Peyer's patch (tissue), 4 donors: ENCODE measurements at regions not wholly inside any gene's neighbourhood (a gene's known extent, or its start where the extent isn't known, plus 50 kb on each side); places are given as distances from the start of the nearest gene placed in this dataset.

Experiments
- POLR2A ChIP-seq, 2 donors: fragments of 450-650 bp; IDR thresholded peaks; one replicate each; pipeline ENCODE4 v1.5.1; 2017; ENCODE audit warnings: antibody characterized with exemption in 2 of 2, mild to moderate bottlenecking in 2 of 2, moderate library complexity in 2 of 2
- TF ChIP-seq, protein P1 (sequence below), 6 experiments: fragments of 450-650 bp in 4 of 6; fragments of 200-600 bp in 2 of 6; sonication (generic) in 1 of 6; IDR thresholded peaks; one replicate each; pipeline ENCODE4 v1.5.1; 2017 to 2019; ENCODE audit warnings: antibody characterized with exemption in 6 of 6, mild to moderate bottlenecking in 3 of 6, moderate library complexity in 1 of 6

DNA sequence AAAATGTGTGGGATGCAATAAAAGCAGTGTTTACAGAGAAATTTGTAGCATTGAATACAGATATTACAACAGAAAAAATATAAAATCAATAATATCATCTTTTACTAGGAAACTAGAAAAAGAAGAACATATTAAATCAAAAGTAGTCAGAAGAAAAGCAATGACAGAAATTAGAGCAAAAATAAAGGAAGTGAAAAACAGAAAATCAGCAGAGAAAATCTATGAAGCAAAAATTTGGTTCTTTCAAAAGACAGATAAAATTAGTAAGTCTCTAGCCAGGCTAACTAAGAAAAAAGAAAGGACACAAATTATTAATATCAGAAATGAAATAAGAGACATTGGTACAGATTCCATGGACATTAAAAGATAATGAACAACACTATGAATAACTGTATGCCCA, 212.0 kb upstream of the MGAT5 start:
- TF ChIP-seq, protein P1, sequence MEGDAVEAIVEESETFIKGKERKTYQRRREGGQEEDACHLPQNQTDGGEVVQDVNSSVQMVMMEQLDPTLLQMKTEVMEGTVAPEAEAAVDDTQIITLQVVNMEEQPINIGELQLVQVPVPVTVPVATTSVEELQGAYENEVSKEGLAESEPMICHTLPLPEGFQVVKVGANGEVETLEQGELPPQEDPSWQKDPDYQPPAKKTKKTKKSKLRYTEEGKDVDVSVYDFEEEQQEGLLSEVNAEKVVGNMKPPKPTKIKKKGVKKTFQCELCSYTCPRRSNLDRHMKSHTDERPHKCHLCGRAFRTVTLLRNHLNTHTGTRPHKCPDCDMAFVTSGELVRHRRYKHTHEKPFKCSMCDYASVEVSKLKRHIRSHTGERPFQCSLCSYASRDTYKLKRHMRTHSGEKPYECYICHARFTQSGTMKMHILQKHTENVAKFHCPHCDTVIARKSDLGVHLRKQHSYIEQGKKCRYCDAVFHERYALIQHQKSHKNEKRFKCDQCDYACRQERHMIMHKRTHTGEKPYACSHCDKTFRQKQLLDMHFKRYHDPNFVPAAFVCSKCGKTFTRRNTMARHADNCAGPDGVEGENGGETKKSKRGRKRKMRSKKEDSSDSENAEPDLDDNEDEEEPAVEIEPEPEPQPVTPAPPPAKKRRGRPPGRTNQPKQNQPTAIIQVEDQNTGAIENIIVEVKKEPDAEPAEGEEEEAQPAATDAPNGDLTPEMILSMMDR (IDR thresholded peaks at IDR 0.05), result no peak
- no peak for TF ChIP-seq POLR2A (IDR thresholded peaks at IDR 0.05)
